Fibroblast of lung (primary cell): ENCODE measurements at regions not wholly inside any gene's neighbourhood (a gene's known extent, or its start where the extent isn't known, plus 50 kb on each side); places are given as distances from the start of the nearest gene placed in this dataset.

Source experiments
- CTCF ChIP-seq, 2 donors: IDR thresholded peaks in 1 of 2; conservative IDR thresholded peaks in 1 of 2; 1 replicate in 1 of 2; 2 replicates in 1 of 2; pipeline ENCODE4 v1.5.1; 2011 to 2012; ENCODE audit warnings: low read length in 2 of 2, control low read depth in 1 of 2, inconsistent platforms in 1 of 2, low read depth in 1 of 2, mild to moderate bottlenecking in 1 of 2
- EZH2 ChIP-seq: IDR thresholded peaks from 2 replicates; pipeline ENCODE4 v1.5.1; 2012; ENCODE audit warnings: low read length, control low read depth, mild to moderate bottlenecking; ENCODE audit errors: missing control alignments

GRCh38 chr20:10939331-10939941 lies 265.6 kb upstream of the JAG1 start:
- TF ChIP-seq EZH2 (no peak), CTCF (conservative IDR thresholded peaks at IDR 0.05 in 1 of 2, IDR thresholded peaks at IDR 0.05 in 1 of 2; ENCODE audit: low read depth in 1 of 2, low read length in 2 of 2) (no peak)
